ENCODE measurements at regions not wholly inside any gene's neighbourhood (a gene's known extent, or its start where the extent isn't known, plus 50 kb on each side); places are given as distances from the start of the nearest gene placed in this dataset.

DNA sequence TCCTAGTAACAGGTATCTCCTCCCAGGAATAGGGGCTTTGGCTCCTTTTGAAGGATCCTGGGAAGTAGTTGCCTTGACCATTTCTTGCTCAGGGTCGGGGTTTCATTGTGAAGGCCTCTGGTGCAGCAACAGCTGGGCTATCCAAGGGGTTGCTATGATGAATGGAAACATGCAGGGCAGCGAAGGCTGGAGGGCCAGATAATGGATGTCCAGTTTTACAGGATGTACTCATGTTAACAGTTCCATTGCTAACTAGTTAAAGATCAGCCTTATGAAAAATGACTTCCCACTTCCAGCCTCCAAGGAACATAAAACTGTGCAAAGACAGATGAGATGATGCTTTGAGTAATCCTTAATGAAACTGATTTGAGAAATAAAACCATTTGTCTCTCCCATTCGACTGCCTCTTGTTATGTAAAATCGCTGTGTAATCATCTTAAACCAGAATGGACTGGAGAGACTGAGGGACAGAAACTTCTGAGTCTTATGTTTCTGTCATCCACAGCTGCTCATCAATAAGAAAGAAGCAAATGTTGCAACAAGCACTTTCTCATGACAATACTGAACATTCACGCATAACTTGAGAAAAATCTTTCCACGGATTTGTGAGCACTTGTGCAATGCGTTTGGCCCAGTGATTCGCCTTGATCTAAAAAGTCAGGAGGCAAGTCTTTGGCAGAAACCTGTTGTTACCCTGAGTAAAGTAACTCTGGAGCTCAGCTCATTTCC is 473.5 kb upstream of the RGMA start:
- Histone ChIP-seq H3K27me3 (no peaks in the 10 kb centered on the region), H3K4me1 (no peaks in the 10 kb centered on the region), H3K9me3 (no peaks in the 10 kb centered on the region), H3K36me3 (no peaks in the 10 kb centered on the region), H3K4me3 (no peak overlapping the region), H3K27ac (no peak overlapping the region)
- no peak for TF ChIP-seq POLR2A (IDR thresholded peaks at IDR 0.05)
- TF ChIP-seq EP300 (IDR thresholded peaks at IDR 0.05; ENCODE audit: low read depth) = no peak
- no peak for TF ChIP-seq POLR2AphosphoS5 (IDR thresholded peaks at IDR 0.05)
- TF ChIP-seq, protein P1, sequence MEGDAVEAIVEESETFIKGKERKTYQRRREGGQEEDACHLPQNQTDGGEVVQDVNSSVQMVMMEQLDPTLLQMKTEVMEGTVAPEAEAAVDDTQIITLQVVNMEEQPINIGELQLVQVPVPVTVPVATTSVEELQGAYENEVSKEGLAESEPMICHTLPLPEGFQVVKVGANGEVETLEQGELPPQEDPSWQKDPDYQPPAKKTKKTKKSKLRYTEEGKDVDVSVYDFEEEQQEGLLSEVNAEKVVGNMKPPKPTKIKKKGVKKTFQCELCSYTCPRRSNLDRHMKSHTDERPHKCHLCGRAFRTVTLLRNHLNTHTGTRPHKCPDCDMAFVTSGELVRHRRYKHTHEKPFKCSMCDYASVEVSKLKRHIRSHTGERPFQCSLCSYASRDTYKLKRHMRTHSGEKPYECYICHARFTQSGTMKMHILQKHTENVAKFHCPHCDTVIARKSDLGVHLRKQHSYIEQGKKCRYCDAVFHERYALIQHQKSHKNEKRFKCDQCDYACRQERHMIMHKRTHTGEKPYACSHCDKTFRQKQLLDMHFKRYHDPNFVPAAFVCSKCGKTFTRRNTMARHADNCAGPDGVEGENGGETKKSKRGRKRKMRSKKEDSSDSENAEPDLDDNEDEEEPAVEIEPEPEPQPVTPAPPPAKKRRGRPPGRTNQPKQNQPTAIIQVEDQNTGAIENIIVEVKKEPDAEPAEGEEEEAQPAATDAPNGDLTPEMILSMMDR (IDR thresholded peaks at IDR 0.05) = no peak
- in situ Hi-C loops (cut with MboI; ENCODE audit: low pct_ligation_motif_present in 1 of 4, low pct_unique_long_range_greater_than_20kb in 1 of 4, low sequenced_read_pairs in 3 of 4) = no loop called here
- intact Hi-C loops (cut with DNase I; ENCODE audit: low total_unique reads) = no loop called here
- 55 to 71% methylated on average over 6 to 8 of the region's 8 CpGs for WGBS, 2 donors (ENCODE audit: low coverage in 1 of 2)
- no peak for DNase-seq

DNA sequence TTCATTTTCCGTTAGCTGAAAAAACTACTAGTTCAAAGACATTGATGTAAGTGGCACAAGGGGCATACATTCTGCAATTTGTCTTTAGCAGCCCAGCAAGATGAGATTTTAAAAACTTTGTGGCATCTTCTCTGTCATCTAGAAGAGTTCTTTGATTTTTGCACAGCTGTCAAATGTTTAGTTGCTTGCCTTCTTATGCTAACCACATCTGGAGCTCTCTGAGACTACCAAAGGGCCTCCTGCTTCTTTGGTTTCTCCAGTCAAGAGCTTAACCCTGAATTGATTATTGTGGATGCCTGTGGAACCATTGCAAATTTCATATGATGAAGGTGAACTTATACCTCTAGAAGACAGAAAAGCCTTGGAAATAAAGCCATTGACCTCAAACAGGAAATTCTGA is 468.7 kb upstream of the RGMA start:
- Histone ChIP-seq H3K9me3 (no peaks in the 10 kb centered on the region), H3K27ac (no peak overlapping the region), H3K4me1 (no peaks in the 10 kb centered on the region), H3K4me3 (no peak overlapping the region), H3K36me3 (no peaks in the 10 kb centered on the region), H3K27me3 (no peaks in the 10 kb centered on the region)
- TF ChIP-seq POLR2AphosphoS5 (IDR thresholded peaks at IDR 0.05) = no peak
- TF ChIP-seq POLR2A (IDR thresholded peaks at IDR 0.05) = no peak
- TF ChIP-seq, protein P1 (IDR thresholded peaks at IDR 0.05) = no peak
- TF ChIP-seq EP300 (IDR thresholded peaks at IDR 0.05; ENCODE audit: low read depth) = no peak
- in situ Hi-C loops (cut with MboI; ENCODE audit: low pct_ligation_motif_present in 1 of 4, low pct_unique_long_range_greater_than_20kb in 1 of 4, low sequenced_read_pairs in 3 of 4) = no loop called here
- no peak for DNase-seq
- intact Hi-C loops (cut with DNase I; ENCODE audit: low total_unique reads) = no loop called here
- WGBS, 2 donors (ENCODE audit: low coverage in 1 of 2) = 81 to 100% methylated on average over 1 of the region's 1 CpG

DNA sequence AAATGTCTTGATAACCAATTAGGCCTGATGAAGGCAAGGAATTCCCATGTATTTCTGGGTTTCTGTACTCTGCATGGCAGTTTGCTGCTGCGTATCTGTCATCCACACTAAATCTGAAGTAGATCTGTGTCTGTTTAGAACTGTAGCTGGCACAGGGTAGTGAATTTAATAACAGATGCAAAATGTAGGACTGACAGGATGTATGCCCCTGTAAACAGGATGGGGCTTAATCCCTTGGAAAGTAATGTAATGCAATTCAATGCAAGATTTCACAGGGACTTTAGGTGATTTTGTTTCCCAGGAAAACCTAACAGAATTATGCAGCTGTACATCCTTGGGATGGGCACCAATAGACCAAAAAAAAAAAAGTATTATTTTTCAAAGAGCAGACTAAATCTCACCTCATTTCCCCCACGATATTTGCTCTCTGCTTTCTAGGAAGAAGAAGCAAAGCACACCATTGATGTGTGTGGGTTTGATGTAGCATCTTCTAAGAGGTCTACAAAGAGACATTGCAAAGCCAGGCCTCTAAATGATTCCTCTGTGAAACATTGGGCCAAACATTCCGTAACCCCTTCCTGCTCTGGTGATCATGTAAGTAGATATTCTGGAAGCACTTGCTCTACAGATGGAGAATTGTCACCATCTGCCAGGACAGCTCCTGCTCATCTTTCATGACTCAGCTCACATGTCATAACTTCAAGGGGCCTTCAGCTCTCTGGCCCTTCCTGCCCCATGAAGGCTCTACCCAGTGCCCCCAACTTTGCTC is 464.3 kb upstream of the RGMA start:
- intact Hi-C loops (cut with DNase I; ENCODE audit: low total_unique reads) (no loop called here), in situ Hi-C loops (cut with MboI; ENCODE audit: low pct_ligation_motif_present in 1 of 4, low pct_unique_long_range_greater_than_20kb in 1 of 4, low sequenced_read_pairs in 3 of 4) (no loop called here)
- TF ChIP-seq POLR2A (IDR thresholded peaks at IDR 0.05) (no peak), POLR2AphosphoS5 (IDR thresholded peaks at IDR 0.05) (no peak), EP300 (IDR thresholded peaks at IDR 0.05; ENCODE audit: low read depth) (no peak)
- TF ChIP-seq, protein P1 (IDR thresholded peaks at IDR 0.05) = no peak
- Histone ChIP-seq H3K4me3 (no peak overlapping the region), H3K27ac (no peak overlapping the region), H3K36me3 (no peaks in the 10 kb centered on the region), H3K9me3 (no peaks in the 10 kb centered on the region), H3K4me1 (no peaks in the 10 kb centered on the region), H3K27me3 (no peaks in the 10 kb centered on the region)
- no peak for DNase-seq
- WGBS, 2 donors (ENCODE audit: low coverage in 1 of 2) = 42 to 50% methylated on average over 1 to 3 of the region's 3 CpGs

GRCh38 chr15:93543093-93543492 is 454.1 kb upstream of the RGMA start:
- TF ChIP-seq POLR2AphosphoS5 (IDR thresholded peaks at IDR 0.05) (no peak), POLR2A (IDR thresholded peaks at IDR 0.05) (no peak), EP300 (IDR thresholded peaks at IDR 0.05; ENCODE audit: low read depth) (no peak)
- TF ChIP-seq, protein P1 (IDR thresholded peaks at IDR 0.05) = no peak
- Histone ChIP-seq H3K27ac (no peak overlapping the region), H3K4me3 (no peak overlapping the region), H3K27me3 (no peaks in the 10 kb centered on the region), H3K9me3 (no peaks in the 10 kb centered on the region), H3K36me3 (no peaks in the 10 kb centered on the region), H3K4me1 (no peaks in the 10 kb centered on the region)
- intact Hi-C loops (cut with DNase I; ENCODE audit: low total_unique reads) (no loop called here), in situ Hi-C loops (cut with MboI; ENCODE audit: low pct_ligation_motif_present in 1 of 4, low pct_unique_long_range_greater_than_20kb in 1 of 4, low sequenced_read_pairs in 3 of 4) (no loop called here)
- no peak for DNase-seq
- 59 to 77% methylated on average over 3 of the region's 3 CpGs for WGBS, 2 donors (ENCODE audit: low coverage in 1 of 2)
